HepG2 (cell line): ENCODE measurements at regions not wholly inside any gene's neighbourhood (a gene's known extent, or its start where the extent isn't known, plus 50 kb on each side); places are given as distances from the start of the nearest gene placed in this dataset.

Experiments
- ATAC-seq: fragments of 200-7000 bp; cut with Tn5 transposase; 3 replicates; pipeline ENCODE4 v1.9.1; 2020; ENCODE audit warnings: mild to moderate bottlenecking, moderate library complexity
- BruUV-seq: library from RNA; stranded (reverse); fragments of 400-500 nt; replicated peaks from 2 replicates; lab custom pipeline; 2021; lab: Mats Ljungman, UMichigan
- CTCF ChIA-PET: fragments of 300-600 bp; formaldehyde crosslinking; extraction: SDS; loops from one replicate; lab custom pipeline; 2021; ENCODE audit warnings: low total read pairs, inconsistent platforms, low intra/inter-chr PET ratio; lab: Yijun Ruan, JAX
- POLR2A ChIA-PET: fragments of 350-600 bp; sonication (Branson Sonifier 250); formaldehyde crosslinking; loops from one replicate; lab custom pipeline; 2020; ENCODE audit warnings: antibody characterized with exemption, inconsistent platforms; lab: Yijun Ruan, JAX
- DNase-seq: peaks from one replicate; pipeline ENCODE4 v3.0.0-alpha.2; 2015; ENCODE audit warnings: low spot score
- FAIRE-seq: peaks from 3 replicates; lab custom pipeline; 2011; peaks lifted over from hg19 to GRCh38; lab: Jason Lieb, UNC
- H2AFZ ChIP-seq: one replicate; pipeline ENCODE4 v1.6.1; 2011; ENCODE audit warnings: low read length, inconsistent platforms
- H3K27ac ChIP-seq: fragments of 300-600 bp; 3 replicates; pipeline ENCODE4 v1.8.0; 2011; ENCODE audit warnings: mixed run types, mild to moderate bottlenecking, mixed read lengths, low read length, inconsistent platforms; ENCODE audit not compliant: insufficient read depth; ENCODE audit errors: extremely low read length
- H3K27me3 ChIP-seq, 2 experiments: fragments of 200-600 bp in 1 of 2; 2 replicates in 1 of 2; 3 replicates in 1 of 2; pipeline versions ENCODE4 v1.6.0 to v1.8.0; 2011; ENCODE audit warnings: low read length in 2 of 2, mild to moderate bottlenecking in 2 of 2, moderate library complexity in 2 of 2, inconsistent platforms in 1 of 2; ENCODE audit not compliant: insufficient read depth in 2 of 2, control insufficient read depth in 1 of 2
- H3K36me3 ChIP-seq, 2 experiments: fragments of 200-600 bp in 1 of 2; replicated peaks in 1 of 2; 2 replicates in 1 of 2; 3 replicates in 1 of 2; pipeline versions ENCODE4 v1.5.1 to v1.8.0; 2011; ENCODE audit warnings: low read length in 2 of 2, inconsistent platforms in 1 of 2; ENCODE audit not compliant: insufficient read depth in 2 of 2, control insufficient read depth in 1 of 2
- H3K4me1 ChIP-seq: 2 replicates; pipeline ENCODE4 v1.5.1; 2012; ENCODE audit warnings: low read length, inconsistent platforms; ENCODE audit not compliant: insufficient read depth
- H3K4me2 ChIP-seq: 2 replicates; pipeline ENCODE4 v1.6.0; 2011; ENCODE audit warnings: low read depth, low read length, inconsistent platforms
- H3K4me3 ChIP-seq, 3 experiments: fragments of 200-600 bp in 1 of 3; sonication (generic), shearing (Covaris generic) in 1 of 3; replicated peaks in 1 of 3; 2 replicates each; pipeline ENCODE4 v1.5.1; 2011 to 2016; ENCODE audit warnings: low read length in 3 of 3, inconsistent platforms in 2 of 3, low read depth in 2 of 3, mild to moderate bottlenecking in 2 of 3, control low read depth in 1 of 3, mixed read lengths in 1 of 3; ENCODE audit not compliant: insufficient read depth in 1 of 3
- H3K79me2 ChIP-seq: one replicate; pipeline ENCODE4 v1.6.1; 2011; ENCODE audit warnings: low read length, inconsistent platforms; ENCODE audit not compliant: insufficient read depth
- H3K9ac ChIP-seq: 2 replicates; pipeline ENCODE4 v1.6.0; 2011; ENCODE audit warnings: mild to moderate bottlenecking, low read depth, low read length, inconsistent platforms; ENCODE audit not compliant: insufficient read depth
- H3K9me3 ChIP-seq: 2 replicates; pipeline ENCODE4 v1.5.1; 2012; ENCODE audit warnings: mild to moderate bottlenecking, low read length
- H4K20me1 ChIP-seq: 2 replicates; pipeline ENCODE4 v1.6.0; 2011; ENCODE audit warnings: inconsistent platforms, mild to moderate bottlenecking, low read length, moderate library complexity; ENCODE audit not compliant: insufficient read depth
- BRF2 ChIP-seq: sonication (generic); formaldehyde crosslinking; IDR thresholded peaks from 2 replicates; pipeline ENCODE4 v1.8.1; 2022; ENCODE audit warnings: mild to moderate bottlenecking, missing genetic modification reagents
- CEBPG ChIP-seq: IDR thresholded peaks from 2 replicates; pipeline ENCODE4 v1.6.1; 2016
- E2F5 ChIP-seq: sonication (generic); formaldehyde crosslinking; conservative IDR thresholded peaks from 2 replicates; pipeline ENCODE4 v1.4.0; 2020; ENCODE audit warnings: missing genetic modification reagents
- HOXA5 ChIP-seq: sonication (generic); formaldehyde crosslinking; IDR thresholded peaks from 2 replicates; pipeline ENCODE4 v1.4.0; 2020; ENCODE audit warnings: missing genetic modification reagents
- MTERF4 ChIP-seq: sonication (generic); formaldehyde crosslinking; IDR thresholded peaks from 2 replicates; pipeline ENCODE4 v1.8.0; 2023; ENCODE audit warnings: mild to moderate bottlenecking, missing genetic modification reagents
- NFRKB ChIP-seq: fragments of 450-650 bp; IDR thresholded peaks from 2 replicates; pipeline ENCODE4 v1.6.1; 2017
- RXRB ChIP-seq: IDR thresholded peaks from 2 replicates; pipeline ENCODE4 v1.6.1; 2016; ENCODE audit warnings: borderline replicate concordance, missing genetic modification reagents, missing compliant biosample characterization
- THAP9 ChIP-seq: sonication (generic); formaldehyde crosslinking; IDR thresholded peaks from 2 replicates; pipeline ENCODE4; 2020; ENCODE audit warnings: missing genetic modification reagents, mild to moderate bottlenecking, borderline replicate concordance
- ZNF18 ChIP-seq: sonication (generic); formaldehyde crosslinking; IDR thresholded peaks from 2 replicates; pipeline ENCODE4 v1.8.0; 2022; ENCODE audit warnings: mild to moderate bottlenecking, missing genetic modification reagents; ENCODE audit not compliant: insufficient replicate concordance
- ZNF292 ChIP-seq: sonication (generic); formaldehyde crosslinking; IDR thresholded peaks from 2 replicates; pipeline ENCODE4 v1.8.1; 2022; ENCODE audit warnings: mild to moderate bottlenecking, low read depth, missing genetic modification reagents, borderline replicate concordance
- ZSCAN12 ChIP-seq: sonication (generic); formaldehyde crosslinking; IDR thresholded peaks from 2 replicates; pipeline ENCODE4 v1.9.0; 2021; ENCODE audit warnings: mild to moderate bottlenecking, missing genetic modification reagents
- ZZZ3 ChIP-seq: sonication (generic); formaldehyde crosslinking; IDR thresholded peaks from 2 replicates; pipeline ENCODE4 v1.4.0; 2020; ENCODE audit warnings: missing genetic modification reagents, mild to moderate bottlenecking, borderline replicate concordance
- WGBS: methylation state at CpG from one replicate; pipeline ENCODE4 v1.1.6; 2017; ENCODE audit warnings: low lambda C conversion rate; 5-methylcytosine and 5-hydroxymethylcytosine counted together
- in situ Hi-C: cut with HindIII; loops from 2 replicates; pipeline ENCODE4 v1.10.0; 2017; ENCODE audit warnings: low pct_unique_long_range_greater_than_20kb; ENCODE audit not compliant: extremely low pct_ligation_motif_present
- intact Hi-C: fragments of 100-400 bp; cut with micrococcal nuclease; formaldehyde crosslinking; loops from one replicate; pipeline ENCODE4 v1.10.0; 2022; ENCODE audit not compliant: unreplicated experiment

- Histone ChIP-seq H3K36me3 (no peaks in the 10 kb centered on the region), H3K4me1 (no peaks in the 10 kb centered on the region), H3K4me3 (no peak overlapping the region), H3K9me3 (peaks cover 61% of the 10 kb centered on the region), H3K79me2 (no peaks in the 10 kb centered on the region), H3K4me2 (no peak overlapping the region), H3K27me3 (no peaks in the 10 kb centered on the region), H3K27ac (no peak overlapping the region), H3K9ac (no peak overlapping the region), H2AFZ (no peak overlapping the region), H4K20me1 (no peaks in the 10 kb centered on the region)
- in situ Hi-C loops, result no loop called here
- BruUV-seq, result no TSS peak
- CTCF ChIA-PET, result no interaction called here
- DNase-seq, result no peak
- intact Hi-C loops, result loop anchor here (5.0 kb wide), 1 partner anchor 203 kb away; no protein-coding TSS in a partner anchor
- POLR2A ChIA-PET, result no interaction called here
- no peak for TF ChIP-seq CEBPG (CRISPR knock-in tag)
- no peak for ATAC-seq
- no peak for FAIRE-seq
Observed at GRCh38 chr18:4658804-4659203, 203.7 kb upstream of the DLGAP1 start.

- BruUV-seq, result no TSS peak
- no peak overlapping the region for H2AFZ ChIP-seq
- no peak overlapping the region for H3K4me3 ChIP-seq
- CTCF ChIA-PET, result no interaction called here
- WGBS, result 6% methylated on average over 2 of the region's 2 CpGs
- no peak overlapping the region for H3K4me2 ChIP-seq
- H3K36me3 ChIP-seq, result no peaks in the 10 kb centered on the region
- H3K27ac ChIP-seq, result no peak overlapping the region
- H3K4me1 ChIP-seq, result no peaks in the 10 kb centered on the region
- POLR2A ChIA-PET, result no interaction called here
- in situ Hi-C loops, result no loop called here
- intact Hi-C loops, result no loop called here
- ATAC-seq (no peak), FAIRE-seq (no peak), DNase-seq (no peak)
- no peak overlapping the region for H3K9ac ChIP-seq
- no peaks in the 10 kb centered on the region for H3K79me2 ChIP-seq
- H4K20me1 ChIP-seq, result no peaks in the 10 kb centered on the region
- H3K27me3 ChIP-seq, result no peaks in the 10 kb centered on the region
- peaks cover 51% of the 10 kb centered on the region for H3K9me3 ChIP-seq
- TF ChIP-seq E2F5 (CRISPR knock-in tag), result no peak
- TF ChIP-seq ZZZ3 (CRISPR knock-in tag), result no peak
- no peak for TF ChIP-seq THAP9 (CRISPR knock-in tag)
- no peak for TF ChIP-seq RXRB (CRISPR knock-in tag)
- no peak for TF ChIP-seq NFRKB
- TF ChIP-seq BRF2 (CRISPR knock-in tag), result no peak
- TF ChIP-seq HOXA5, result no peak
- no peak for TF ChIP-seq ZNF292 (CRISPR knock-in tag)
- no peak for TF ChIP-seq MTERF4 (CRISPR knock-in tag)
- no peak for TF ChIP-seq ZNF18 (CRISPR knock-in tag)
- no peak for TF ChIP-seq ZSCAN12 (CRISPR knock-in tag)
Observed at GRCh38 chr18:4653418-4653817, 198.3 kb upstream of the DLGAP1 start.
